HUES6 (cell line): ENCODE measurements at regions not wholly inside any gene's neighbourhood (a gene's known extent, or its start where the extent isn't known, plus 50 kb on each side); places are given as distances from the start of the nearest gene placed in this dataset.
"Not testable (repeated sequence)": the region's sequence is repeated elsewhere in the genome, so short reads cannot be mapped to it uniquely, and the experiment has no call there.

Experiments
- H3K27ac ChIP-seq: 2 replicates; pipeline ENCODE4 v1.7.0; 2013; ENCODE audit warnings: low read depth, mild to moderate bottlenecking, low read length, inconsistent platforms
- H3K27me3 ChIP-seq: 2 replicates; pipeline ENCODE4 v1.6.1; 2013; ENCODE audit warnings: low read length; ENCODE audit not compliant: control insufficient read depth, insufficient read depth
- H3K36me3 ChIP-seq: 2 replicates; pipeline ENCODE4 v1.6.1; 2013; ENCODE audit warnings: low read length; ENCODE audit not compliant: control insufficient read depth, insufficient read depth
- H3K4me1 ChIP-seq: 2 replicates; pipeline ENCODE4 v1.6.1; 2013; ENCODE audit warnings: low read length; ENCODE audit not compliant: control insufficient read depth, insufficient read depth
- H3K4me3 ChIP-seq: 2 replicates; pipeline ENCODE4 v1.5.1; 2013; ENCODE audit warnings: low read depth, low read length
- H3K9ac ChIP-seq: one replicate; pipeline ENCODE4 v1.6.1; 2013; ENCODE audit warnings: mild to moderate bottlenecking, low read length
- H3K9me3 ChIP-seq: 2 replicates; pipeline ENCODE4 v1.6.1; 2013; ENCODE audit warnings: low read depth, low read length; ENCODE audit not compliant: control insufficient read depth, insufficient read depth

- Histone ChIP-seq H3K36me3 (no peaks in the 10 kb centered on the region), H3K9me3 (peaks cover 2% of the 10 kb centered on the region; the same call in 1 of the 2 replicates), H3K27me3 (no peaks in the 10 kb centered on the region), H3K4me1 (peaks cover 20% of the 10 kb centered on the region; the same call in 1 of the 2 replicates), H3K27ac (no peak overlapping the region), H3K4me3 (no peak overlapping the region), H3K9ac (no peak overlapping the region)
Observed at GRCh38 chr6:30819297-30819917, 64.9 kb upstream of the DDR1 start.

- Histone ChIP-seq H3K27me3 (no peaks in the 10 kb centered on the region), H3K9me3 (peaks cover 2% of the 10 kb centered on the region; the same call in 1 of the 2 replicates), H3K9ac (no peak overlapping the region), H3K27ac (no peak overlapping the region), H3K4me1 (peaks cover 25% of the 10 kb centered on the region; the same call in 1 of the 2 replicates), H3K4me3 (no peak overlapping the region), H3K36me3 (no peaks in the 10 kb centered on the region)
Observed at GRCh38 chr6:30818391-30818841, 65.9 kb upstream of the DDR1 start.

- H3K4me3 ChIP-seq: no peak overlapping the region
- H3K27me3 ChIP-seq: no peaks in the 10 kb centered on the region
- peaks cover 21% of the 10 kb centered on the region; the same call in 1 of the 2 replicates for H3K4me1 ChIP-seq
- no peak overlapping the region for H3K9ac ChIP-seq
- no peak overlapping the region for H3K27ac ChIP-seq
- H3K9me3 ChIP-seq: peaks cover 2% of the 10 kb centered on the region; the same call in 1 of the 2 replicates
- no peaks in the 10 kb centered on the region for H3K36me3 ChIP-seq
Observed at GRCh38 chr6:30816791-30817739, 67.3 kb upstream of the DDR1 start.

- H3K36me3 ChIP-seq, H3K4me3 ChIP-seq, H3K9me3 ChIP-seq, H3K27ac ChIP-seq, H3K9ac ChIP-seq, H3K27me3 ChIP-seq: not testable (repeated sequence)
- peaks cover 20% of the 10 kb centered on the region; the same call in 1 of the 2 replicates for H3K4me1 ChIP-seq
Observed at GRCh38 chr6:30816296-30816695, 68.0 kb upstream of the DDR1 start.

- H3K4me1 ChIP-seq: peaks cover 28% of the 10 kb centered on the region
- not testable (repeated sequence) for H3K9me3 ChIP-seq, H3K36me3 ChIP-seq, H3K9ac ChIP-seq, H3K4me3 ChIP-seq, H3K27ac ChIP-seq, H3K27me3 ChIP-seq
Observed at GRCh38 chr6:30815041-30815742, 69.1 kb upstream of the DDR1 start.

GRCh38 chr6:30814146-30815040 lies 69.9 kb upstream of the DDR1 start:
- Histone ChIP-seq H3K27me3 (no peaks in the 10 kb centered on the region), H3K4me1 (peaks cover 24% of the 10 kb centered on the region), H3K9me3 (peaks cover 2% of the 10 kb centered on the region; the same call in 1 of the 2 replicates), H3K4me3 (no peak overlapping the region), H3K36me3 (no peaks in the 10 kb centered on the region), H3K9ac (no peak overlapping the region), H3K27ac (no peak overlapping the region)

GRCh38 chr6:30813631-30814145 lies 69.3 kb upstream of the IER3 start:
- peaks cover 2% of the 10 kb centered on the region; the same call in 1 of the 2 replicates for H3K9me3 ChIP-seq
- no peak overlapping the region for H3K9ac ChIP-seq
- H3K27me3 ChIP-seq: no peaks in the 10 kb centered on the region
- H3K36me3 ChIP-seq: no peaks in the 10 kb centered on the region
- no peak overlapping the region for H3K27ac ChIP-seq
- no peak overlapping the region for H3K4me3 ChIP-seq
- peaks cover 25% of the 10 kb centered on the region for H3K4me1 ChIP-seq

- no peak overlapping the region for H3K27ac ChIP-seq
- H3K9me3 ChIP-seq: peaks cover 2% of the 10 kb centered on the region; the same call in 1 of the 2 replicates
- peaks cover 20% of the 10 kb centered on the region for H3K4me1 ChIP-seq
- H3K36me3 ChIP-seq: no peaks in the 10 kb centered on the region
- H3K27me3 ChIP-seq: no peaks in the 10 kb centered on the region
- no peak overlapping the region for H3K9ac ChIP-seq
- H3K4me3 ChIP-seq: no peak overlapping the region
Observed at GRCh38 chr6:30810813-30811339, 66.5 kb upstream of the IER3 start.

- H3K9me3 ChIP-seq, H3K9ac ChIP-seq, H3K4me3 ChIP-seq, H3K27me3 ChIP-seq, H3K36me3 ChIP-seq, H3K27ac ChIP-seq: not testable (repeated sequence)
- peaks cover 15% of the 10 kb centered on the region for H3K4me1 ChIP-seq
Observed at GRCh38 chr6:30807566-30807965, 63.2 kb upstream of the IER3 start.
